ENCODE measurements at regions not wholly inside any gene's neighbourhood (a gene's known extent, or its start where the extent isn't known, plus 50 kb on each side); places are given as distances from the start of the nearest gene placed in this dataset.
A peak's percentile ranks its signal among the peaks of the same experiment; 100 is the strongest.
"Not testable (repeated sequence)": the region's sequence is repeated elsewhere in the genome, so short reads cannot be mapped to it uniquely, and the experiment has no call there.

DNA sequence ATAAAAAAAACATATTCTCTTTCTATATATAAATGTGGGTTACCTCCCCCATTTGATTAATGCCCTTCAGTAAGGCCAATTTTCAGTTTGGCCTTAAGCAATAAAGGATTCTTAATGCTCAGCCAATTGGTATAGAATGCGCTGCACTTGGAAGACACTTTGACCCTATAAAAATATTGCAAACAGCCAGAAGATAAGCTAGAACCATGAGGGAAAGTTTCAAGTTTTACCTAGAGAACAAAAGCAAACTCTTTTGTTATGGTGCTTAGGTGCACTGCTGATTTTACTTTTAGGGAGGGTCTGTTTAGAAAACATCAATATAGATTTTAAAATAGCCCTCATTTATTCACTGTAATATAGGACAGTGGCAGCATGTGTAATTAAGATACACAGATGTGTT is 251.6 kb upstream of the SLC16A7 start:
- no peak for DNase-seq

- DNase-seq = no peak
Observed at GRCh38 chr12:59329462-59329861, 266.4 kb upstream of the SLC16A7 start.

DNA sequence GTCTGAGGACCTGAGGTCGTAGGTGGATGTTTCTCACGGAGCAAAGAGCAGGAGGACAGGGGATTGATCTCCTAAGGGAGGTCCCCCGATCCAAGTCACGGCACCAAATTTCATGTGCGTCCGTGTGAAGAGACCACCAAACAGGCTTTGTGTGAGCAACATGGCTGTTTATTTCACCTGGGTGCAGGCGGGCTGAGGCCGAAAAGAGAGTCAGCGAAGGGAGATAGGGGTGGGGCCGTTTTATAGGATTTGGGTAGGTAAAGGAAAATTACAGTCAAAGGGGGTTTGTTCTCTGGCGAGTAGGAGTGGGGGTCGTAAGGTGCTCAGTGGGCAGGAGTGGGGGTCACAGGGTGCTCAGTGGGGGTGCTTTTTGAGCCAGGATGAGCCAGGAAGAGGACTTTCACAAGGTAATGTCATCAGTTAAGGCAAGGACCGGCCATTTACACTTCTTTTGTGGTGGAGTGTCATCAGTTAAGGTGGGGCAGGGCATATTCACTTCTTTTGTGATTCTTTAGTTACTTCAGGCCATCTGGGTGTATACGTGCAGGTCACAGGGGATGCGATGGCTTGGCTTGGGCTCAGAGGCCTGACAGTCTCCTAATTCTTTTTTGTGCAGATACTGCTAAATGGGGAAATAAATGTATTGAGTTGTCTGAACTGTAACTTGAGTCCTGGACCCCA is 267.3 kb upstream of the SLC16A7 start:
- not testable (repeated sequence) for DNase-seq

DNA sequence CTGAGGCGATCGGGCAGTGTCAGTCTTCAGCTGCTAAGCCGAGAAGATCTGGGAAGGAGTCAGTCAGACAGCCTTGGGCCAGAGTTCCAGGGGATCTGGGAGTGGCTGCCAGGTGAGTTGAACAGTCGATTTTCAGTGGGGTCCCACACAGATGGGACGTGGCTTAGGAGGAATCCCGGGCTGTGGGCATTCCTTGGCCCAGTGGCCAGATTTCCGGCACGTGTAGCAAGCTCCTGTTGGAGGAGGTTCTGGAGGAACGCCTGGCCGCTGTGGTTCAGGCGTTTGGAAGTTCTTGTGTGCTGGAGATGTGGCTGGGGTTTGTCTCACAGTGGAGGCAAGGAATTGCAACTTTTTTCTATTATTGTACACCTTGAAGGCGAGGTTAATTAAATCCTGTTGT is 269.4 kb upstream of the SLC16A7 start:
- not testable (repeated sequence) for DNase-seq

- DNase-seq = peak; percentile 32
Observed at GRCh38 chr12:59322473-59322872, 273.4 kb upstream of the SLC16A7 start.

- no peak for DNase-seq
Observed at GRCh38 chr12:59321278-59321677, 274.6 kb upstream of the SLC16A7 start.

GRCh38 chr12:59320112-59320511 is 275.7 kb upstream of the SLC16A7 start:
- DNase-seq = no peak

DNA sequence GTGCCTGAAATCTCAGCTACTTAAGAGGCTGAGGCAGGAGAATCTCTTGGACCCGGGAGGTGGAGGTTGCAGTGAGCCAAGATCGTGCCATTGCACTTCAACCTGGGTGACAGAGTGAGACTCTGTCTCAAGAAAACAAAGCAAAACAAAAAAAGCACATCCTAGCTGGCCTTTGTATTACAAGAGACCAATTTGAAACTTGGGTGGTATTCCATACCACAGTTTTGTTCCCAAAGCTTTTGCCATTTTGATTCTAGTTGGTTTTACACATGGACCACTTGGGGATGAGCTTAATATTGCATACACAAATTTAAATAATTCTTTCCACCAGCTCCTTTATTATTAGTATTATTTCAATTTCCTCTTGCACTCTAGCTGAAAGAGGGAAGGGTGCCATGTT is 276.9 kb upstream of the SLC16A7 start:
- no peak for DNase-seq

- DNase-seq = no peak
Observed at GRCh38 chr12:59317598-59317997, 278.2 kb upstream of the SLC16A7 start.

- DNase-seq = no peak
Observed at GRCh38 chr12:59316938-59317337, 278.9 kb upstream of the SLC16A7 start.

DNA sequence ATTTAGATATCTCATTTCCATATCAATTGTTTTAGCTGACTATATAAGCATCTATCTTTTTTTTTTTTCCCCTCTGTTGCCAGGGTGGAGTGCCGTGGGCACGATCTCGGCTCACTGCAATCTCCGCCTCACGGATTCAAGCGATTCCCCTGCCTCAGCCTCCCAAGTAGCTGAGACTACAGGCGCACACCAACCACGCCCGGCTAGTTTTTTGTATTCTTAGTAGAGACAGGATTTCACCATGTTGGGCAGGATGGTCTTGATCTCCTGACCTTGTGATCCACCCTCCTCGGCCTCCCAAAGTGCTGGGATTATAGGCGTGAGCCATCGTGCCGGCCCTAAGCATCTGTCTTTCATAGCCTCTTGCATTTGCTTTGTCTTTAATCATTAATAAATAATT is 279.5 kb upstream of the SLC16A7 start:
- DNase-seq = not testable (repeated sequence)

DNA sequence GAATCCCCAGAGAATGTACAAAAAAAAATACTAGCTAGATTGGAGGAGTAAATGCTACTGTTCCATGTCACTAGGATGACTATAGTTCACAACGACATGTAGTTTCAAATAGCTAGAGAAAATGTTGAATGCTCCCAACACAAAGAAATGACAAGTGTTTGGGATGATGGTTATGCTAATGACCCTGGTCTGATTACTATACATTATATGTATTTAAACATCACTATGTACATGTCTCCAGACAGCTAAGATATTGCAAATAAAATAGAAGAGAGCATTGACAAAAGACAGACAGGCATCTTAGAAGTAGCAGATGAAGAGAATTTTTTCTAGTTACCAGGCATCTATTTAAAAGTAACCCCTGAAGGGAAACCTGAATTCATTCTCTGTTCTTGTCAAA is 281.6 kb upstream of the SLC16A7 start:
- DNase-seq = no peak

DNA sequence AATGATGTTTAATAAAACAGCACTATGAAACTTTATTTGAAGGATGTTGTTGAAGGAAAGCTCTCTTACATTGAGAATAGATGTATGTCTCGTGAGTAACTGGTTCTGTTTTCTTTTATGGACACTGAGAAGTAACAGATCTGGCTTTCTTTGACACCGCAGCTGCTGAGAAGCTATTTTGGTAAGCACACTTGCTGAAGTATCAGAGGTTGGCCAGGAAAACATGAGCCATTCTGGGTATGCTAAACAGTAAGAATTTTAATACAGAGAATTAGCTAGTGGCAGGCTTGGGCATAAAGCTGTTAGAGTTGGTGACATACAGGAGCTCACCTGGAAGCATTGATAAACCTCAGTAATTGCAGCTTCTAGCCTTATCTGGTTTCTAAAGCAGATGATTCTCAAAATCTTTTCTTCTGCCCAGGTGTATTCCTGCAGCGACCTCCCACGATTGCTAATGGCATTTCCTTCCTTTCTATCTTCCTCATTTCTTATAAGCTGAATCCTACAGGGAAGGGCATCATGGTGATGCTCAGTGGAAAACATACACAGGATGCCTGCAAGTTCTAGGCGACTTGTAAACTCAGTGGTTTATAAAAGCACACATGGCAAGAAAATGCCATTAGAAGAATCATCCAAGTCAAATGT is 291.6 kb upstream of the SLC16A7 start:
- DNase-seq = no peak

- DNase-seq = no peak
Observed at GRCh38 chr12:59298296-59298695, 297.5 kb upstream of the SLC16A7 start.

DNA sequence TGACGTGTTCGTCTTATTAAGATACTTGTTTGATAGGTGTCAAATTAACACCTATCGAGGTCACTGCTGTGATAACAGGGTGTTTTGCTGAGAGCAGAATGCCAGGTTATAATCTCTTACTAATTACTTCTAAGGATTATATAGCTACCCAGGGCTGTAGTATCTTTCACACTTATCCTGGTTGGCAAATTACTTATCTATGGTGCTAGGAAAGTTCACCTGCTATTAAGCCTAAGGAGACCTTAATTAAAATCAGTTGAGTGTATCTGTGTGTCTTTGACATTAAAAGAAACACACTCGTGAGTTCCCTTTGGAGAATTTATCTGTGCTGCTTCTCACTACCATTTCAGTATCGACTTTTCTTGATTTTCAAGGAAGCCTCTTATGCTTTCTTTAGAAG is 301.6 kb upstream of the SLC16A7 start:
- no peak for DNase-seq

- no peak for DNase-seq
Observed at GRCh38 chr12:59282999-59283398, 312.8 kb upstream of the SLC16A7 start.

GRCh38 chr12:59273561-59273960 is 322.3 kb upstream of the SLC16A7 start:
- DNase-seq = not testable (repeated sequence)

GRCh38 chr12:59268295-59268809 is 327.5 kb upstream of the SLC16A7 start:
- DNase-seq = no peak

GRCh38 chr12:59260202-59260601 is 335.6 kb upstream of the SLC16A7 start:
- DNase-seq = no peak

DNA sequence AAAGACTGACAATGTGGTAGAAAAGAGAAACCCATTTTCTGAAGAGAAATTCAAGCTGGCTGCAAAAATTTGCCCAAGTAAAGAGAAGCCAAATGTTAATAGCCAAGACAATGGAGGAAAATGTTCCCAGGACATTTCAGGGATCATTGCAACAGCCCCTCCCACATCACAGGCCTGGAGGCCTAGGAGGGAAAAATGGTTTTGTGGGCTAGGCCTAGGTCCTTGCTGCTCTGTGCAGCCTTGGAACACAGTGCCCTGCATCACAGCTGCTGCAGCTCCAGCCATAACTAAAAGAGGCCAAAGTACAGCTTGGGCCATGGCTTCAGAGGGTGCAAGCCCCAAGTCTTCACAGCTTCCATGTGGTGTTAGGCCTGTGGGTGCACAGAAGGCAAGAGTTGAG is 332.4 kb upstream of the LRIG3 start:
- no peak for DNase-seq

GRCh38 chr12:59250766-59251165 is 330.5 kb upstream of the LRIG3 start:
- DNase-seq = no peak

GRCh38 chr12:59240048-59240447 is 319.7 kb upstream of the LRIG3 start:
- no peak for DNase-seq

- DNase-seq = no peak
Observed at GRCh38 chr12:59234391-59234790, 314.1 kb upstream of the LRIG3 start.

- DNase-seq = no peak
Observed at GRCh38 chr12:59230334-59230733, 310.0 kb upstream of the LRIG3 start.

- DNase-seq = no peak
Observed at GRCh38 chr12:59219148-59219547, 298.8 kb upstream of the LRIG3 start.

Measured in NCI-H1105 treated with DMSO at 0.1 percent for 48 hours (cell line).